ENCODE measurements at regions not wholly inside any gene's neighbourhood (a gene's known extent, or its start where the extent isn't known, plus 50 kb on each side); places are given as distances from the start of the nearest gene placed in this dataset.
A peak's percentile ranks its signal among the peaks of the same experiment; 100 is the strongest.

GRCh38 chr2:11004199-11004598 is 92.5 kb downstream of the KCNF1 start:
- H3K9ac ChIP-seq (replicated peaks; ENCODE audit: extremely low read depth, insufficient read depth, low read length), result no peak overlapping the region
- TF ChIP-seq JUN (IDR thresholded peaks at IDR 0.05; ENCODE audit: borderline replicate concordance, insufficient read depth, insufficient read length, low read depth), result peak; percentile 73
- no peak for TF ChIP-seq POLR2AphosphoS5 (IDR thresholded peaks at IDR 0.05; ENCODE audit: insufficient read depth, low read depth, low read length)
- peak; percentile 79 for TF ChIP-seq FOS (IDR thresholded peaks at IDR 0.05; ENCODE audit: borderline replicate concordance, insufficient read depth, low read length)
- no peak for TF ChIP-seq POLR2A (IDR thresholded peaks at IDR 0.05; ENCODE audit: low read depth, low read length)
- TF ChIP-seq CTCF (IDR thresholded peaks at IDR 0.05; ENCODE audit: extremely low read depth in 1 of 2, insufficient read depth in 1 of 2, low read depth in 1 of 2, low read length in 2 of 2), result no peak
- no peak for TF ChIP-seq MAX (IDR thresholded peaks at IDR 0.05; ENCODE audit: insufficient read depth, insufficient read length)
- ChIA-PET CTCF (interaction anchor here (1.0 to 1.6 kb wide), 2 partner anchors 169 to 172 kb away, joined by 4 to 6 read pairs; no protein-coding TSS in a partner anchor), POLR2A (no interaction called here)
- no peaks in the 10 kb centered on the region for H3K9me3 ChIP-seq (replicated peaks; ENCODE audit: control insufficient read depth, insufficient read depth, low read length)
- no TSS peak for BruUV-seq (replicated peaks)
- peaks cover 2% of the 10 kb centered on the region for H3K4me1 ChIP-seq (ENCODE audit: control insufficient read depth, extremely low read depth, insufficient read depth, low read length)
- H3K36me3 ChIP-seq (ENCODE audit: control insufficient read depth in 2 of 2, extremely low read depth in 1 of 2, insufficient read depth in 2 of 2, low read length in 2 of 2), result no peaks in the 10 kb centered on the region
- H3K79me2 ChIP-seq (ENCODE audit: control insufficient read depth, insufficient read depth, low read length), result no peaks in the 10 kb centered on the region
- H3K9me1 ChIP-seq (replicated peaks; ENCODE audit: control insufficient read depth, extremely low read depth, insufficient read depth, low read length), result no peaks in the 10 kb centered on the region
- FAIRE-seq, result peak; percentile 88
- dilution Hi-C loops (cut with MboI; ENCODE audit: extremely low pct_ligation_motif_present, low sequenced_read_pairs) (no loop called here), intact Hi-C loops (cut with micrococcal nuclease) (no loop called here)
- no peak overlapping the region for H3K27ac ChIP-seq (ENCODE audit: insufficient read depth, low read depth, low read length)
- H2AFZ ChIP-seq (ENCODE audit: low read depth, low read length), result no peak overlapping the region
- DNase-seq (ENCODE audit: low read depth, low spot score), result peak; percentile 49
- no peaks in the 10 kb centered on the region for H3K27me3 ChIP-seq (ENCODE audit: control insufficient read depth in 2 of 2, insufficient read depth in 2 of 2, low read length in 2 of 2)
- no peak overlapping the region for H3K4me3 ChIP-seq (replicated peaks in 1 of 3; ENCODE audit: insufficient read depth in 1 of 3, low read depth in 1 of 3, low read length in 3 of 3)
- H3K4me2 ChIP-seq (ENCODE audit: insufficient read depth, low read length), result peak overlapping the region; percentile 36
- H4K20me1 ChIP-seq (replicated peaks; ENCODE audit: control insufficient read depth, extremely low read depth, insufficient read depth, low read length), result no peaks in the 10 kb centered on the region

- H3K4me2 ChIP-seq (ENCODE audit: insufficient read depth, low read length), result no peak overlapping the region
- H3K9me1 ChIP-seq (replicated peaks; ENCODE audit: control insufficient read depth, extremely low read depth, insufficient read depth, low read length), result no peaks in the 10 kb centered on the region
- H3K27ac ChIP-seq (ENCODE audit: insufficient read depth, low read depth, low read length), result no peak overlapping the region
- H2AFZ ChIP-seq (ENCODE audit: low read depth, low read length), result no peak overlapping the region
- TF ChIP-seq MYC (IDR thresholded peaks at IDR 0.05; ENCODE audit: low read depth, low read length), result no peak
- TF ChIP-seq GATA2 (IDR thresholded peaks at IDR 0.05; ENCODE audit: insufficient read depth, insufficient read length, low read depth, low read length), result no peak
- TF ChIP-seq MAX (IDR thresholded peaks at IDR 0.05; ENCODE audit: insufficient read depth, insufficient read length), result no peak
- no peak for TF ChIP-seq POLR2AphosphoS5 (IDR thresholded peaks at IDR 0.05; ENCODE audit: insufficient read depth, low read depth, low read length)
- TF ChIP-seq EZH2 (IDR thresholded peaks at IDR 0.05; ENCODE audit: borderline replicate concordance, low read depth, low read length, severe bottlenecking), result no peak
- no peak for TF ChIP-seq POLR2A (IDR thresholded peaks at IDR 0.05; ENCODE audit: low read depth, low read length)
- TF ChIP-seq CTCF (IDR thresholded peaks at IDR 0.05; ENCODE audit: extremely low read depth in 1 of 2, insufficient read depth in 1 of 2, low read depth in 1 of 2, low read length in 2 of 2), result no peak
- no peak for TF ChIP-seq JUN (IDR thresholded peaks at IDR 0.05; ENCODE audit: borderline replicate concordance, insufficient read depth, insufficient read length, low read depth)
- TF ChIP-seq FOS (IDR thresholded peaks at IDR 0.05; ENCODE audit: borderline replicate concordance, insufficient read depth, low read length), result no peak
- no peak for FAIRE-seq
- dilution Hi-C loops (cut with MboI; ENCODE audit: extremely low pct_ligation_motif_present, low sequenced_read_pairs), result no loop called here
- no peaks in the 10 kb centered on the region for H3K9me3 ChIP-seq (replicated peaks; ENCODE audit: control insufficient read depth, insufficient read depth, low read length)
- H3K9ac ChIP-seq (replicated peaks; ENCODE audit: extremely low read depth, insufficient read depth, low read length), result no peak overlapping the region
- no peaks in the 10 kb centered on the region for H4K20me1 ChIP-seq (replicated peaks; ENCODE audit: control insufficient read depth, extremely low read depth, insufficient read depth, low read length)
- H3K79me2 ChIP-seq (ENCODE audit: control insufficient read depth, insufficient read depth, low read length), result no peaks in the 10 kb centered on the region
- DNase-seq (ENCODE audit: low read depth, low spot score), result no peak
- peaks cover 2% of the 10 kb centered on the region for H3K4me1 ChIP-seq (ENCODE audit: control insufficient read depth, extremely low read depth, insufficient read depth, low read length)
- no peak overlapping the region for H3K4me3 ChIP-seq (replicated peaks in 1 of 3; ENCODE audit: insufficient read depth in 1 of 3, low read depth in 1 of 3, low read length in 3 of 3)
- BruUV-seq (replicated peaks), result no TSS peak
- intact Hi-C loops (cut with micrococcal nuclease), result no loop called here
- no peaks in the 10 kb centered on the region for H3K36me3 ChIP-seq (ENCODE audit: control insufficient read depth in 2 of 2, extremely low read depth in 1 of 2, insufficient read depth in 2 of 2, low read length in 2 of 2)
- no peaks in the 10 kb centered on the region for H3K27me3 ChIP-seq (ENCODE audit: control insufficient read depth in 2 of 2, insufficient read depth in 2 of 2, low read length in 2 of 2)
- POLR2A ChIA-PET, result no interaction called here
- CTCF ChIA-PET, result no interaction called here
Observed at GRCh38 chr2:11005032-11005431, 93.3 kb downstream of the KCNF1 start.
